Heart right ventricle (tissue), 16 donors: ENCODE measurements at regions not wholly inside any gene's neighbourhood (a gene's known extent, or its start where the extent isn't known, plus 50 kb on each side); places are given as distances from the start of the nearest gene placed in this dataset.

Experiments
- ATAC-seq, 8 donors: fragments of 200-7000 bp; cut with Tn5 transposase; one replicate each; pipeline ENCODE4 v1.9.1; 2020; ENCODE audit warnings: mild to moderate bottlenecking in 8 of 8, moderate library complexity in 8 of 8, moderate number of reproducible peaks in 1 of 8
- DNase-seq, 2 donors: peaks; one replicate each; pipeline ENCODE4 v3.0.0-alpha.2; 2020
- H3K27ac ChIP-seq, 10 donors: fragments of 200-600 bp; sonication (generic) in 2 of 10; one replicate each; pipeline versions ENCODE4 v1.5.0 to v1.8.0; 2020 to 2022; ENCODE audit warnings: mild to moderate bottlenecking in 3 of 10
- H3K27me3 ChIP-seq, 7 donors: fragments of 200-600 bp; one replicate each; pipeline ENCODE4 v1.8.0; 2021 to 2022; ENCODE audit warnings: mild to moderate bottlenecking in 2 of 7
- H3K36me3 ChIP-seq, 9 donors: fragments of 200-600 bp; sonication (generic) in 1 of 9; one replicate each; pipeline versions ENCODE4 v1.5.0 to v1.8.0; 2020 to 2022; ENCODE audit warnings: mild to moderate bottlenecking in 2 of 9
- H3K4me1 ChIP-seq, 9 donors: fragments of 200-600 bp; sonication (generic) in 1 of 9; one replicate each; pipeline versions ENCODE4 v1.5.0 to v1.8.0; 2020 to 2022; ENCODE audit warnings: mild to moderate bottlenecking in 4 of 9
- H3K4me3 ChIP-seq, 10 donors: fragments of 200-600 bp; sonication (generic) in 2 of 10; one replicate each; pipeline versions ENCODE4 v1.5.0 to v1.8.0; 2020 to 2022; ENCODE audit warnings: mild to moderate bottlenecking in 7 of 10, moderate library complexity in 2 of 10
- H3K9me3 ChIP-seq, 11 donors: fragments of 200-600 bp in 10 of 11; sonication (generic) in 2 of 11; one replicate each; pipeline versions ENCODE4 v1.5.0 to v1.8.0; 2013 to 2022; ENCODE audit warnings: mild to moderate bottlenecking in 2 of 11, control low read depth in 1 of 11, moderate library complexity in 1 of 11
- CTCF ChIP-seq, 9 donors: fragments of 200-600 bp; sonication (generic) in 2 of 9; IDR thresholded peaks; one replicate each; pipeline versions ENCODE4 v1.5.0 to v1.8.0; 2021 to 2022; ENCODE audit warnings: antibody characterized with exemption in 9 of 9, mild to moderate bottlenecking in 5 of 9, moderate library complexity in 1 of 9
- WGBS, 2 donors: extraction: QIAGEN DNeasy Blood & Tissue Kit; methylation state at CpG; one replicate each; pipeline ENCODE4 v1.1.7; 2013; ENCODE audit warnings: inconsistent platforms in 1 of 2; 5-methylcytosine and 5-hydroxymethylcytosine counted together
- intact Hi-C, 10 donors: fragments of 100-400 bp; cut with DNase I; formaldehyde crosslinking; loops; one replicate each; pipeline versions ENCODE4 v1.11.1 to v1.14.2; 2022
- donor health status: Arrhythmogenic right ventricular cardiomyopathy.
- donor health status: ischemic (EF 13 %, LVEDD 7.1; RV severe dilation, severe dysfunction).
- donor health status: healthy with polysubstance abuse.
- donor health status: DM: no; HTN: yes; CAD: no.
- donor health status: DM: no; HTN: no; CAD: no.
- donor health status: ischemic (EF 25% LVEDD 6.9; RV normal size, moderate dysfunction).
- donor health status: ischemic (EF 25% LVEDD 5.7; RV mildly dilated, moderate dysfunction).
- donor health status: healthy.
- donor health status: DM: yes; HTN: yes; CAD: no.
- donor health status: Ischemic cardiomyopathy.
- donor health status: ischemic (EF 35%, LVEDD 5.7; RV mildly dilated, moderate dysfunction).
- donor health status: nonischemic (EF 11% LVEDD 7.7; RV severe dilation, severe dysfunction).
- donor health status: DM: yes; HTN: yes; CAD: no.
- donor health status: PGD.
- donor health status: ischemic (EF 29% LVEDD 5.4; RV normal size, mild dysfunction).
- donor health status: nonischemic (EF 23%, LVEDD 6.1; RV moderate dilation, normal function).

GRCh38 chrX:66328950-66329596 is 165.0 kb downstream of the HEPH start:
- no peak for TF ChIP-seq CTCF (IDR thresholded peaks at IDR 0.05)
- H3K36me3 ChIP-seq: no peaks in the 10 kb centered on the region
- H3K27me3 ChIP-seq: peaks cover 0 to 5% (median 0%) of the 10 kb centered on the region in 7 donors
- ATAC-seq (no peak), DNase-seq (no peak)
- H3K4me1 ChIP-seq: no peaks in the 10 kb centered on the region
- WGBS, 2 donors: 87 to 88% methylated on average over 17 to 25 of the region's 25 CpGs
- H3K27ac ChIP-seq: no peak overlapping the region
- H3K9me3 ChIP-seq: peaks cover 0 to 9% (median 0%) of the 10 kb centered on the region in 11 donors
- H3K4me3 ChIP-seq: no peak overlapping the region
- intact Hi-C loops: no loop called here

- DNase-seq (no peak), ATAC-seq (no peak)
- Histone ChIP-seq H3K36me3 (no peaks in the 10 kb centered on the region), H3K27me3 (no peaks in the 10 kb centered on the region), H3K4me1 (no peaks in the 10 kb centered on the region), H3K9me3 (peaks cover 0 to 16% (median 0%) of the 10 kb centered on the region in 11 donors), H3K4me3 (no peak overlapping the region), H3K27ac (no peak overlapping the region)
- no peak for TF ChIP-seq CTCF (IDR thresholded peaks at IDR 0.05)
- WGBS, 2 donors: 53 to 61% methylated on average over 3 of the region's 3 CpGs
- intact Hi-C loops: no loop called here
These were observed 196.8 kb downstream of the HEPH start for GRCh38 chrX:66360894-66361293.

GRCh38 chrX:66384722-66385121 is 220.7 kb downstream of the HEPH start:
- TF ChIP-seq CTCF (IDR thresholded peaks at IDR 0.05): no peak
- intact Hi-C loops: no loop called here
- Histone ChIP-seq H3K27ac (no peak overlapping the region), H3K4me3 (no peak overlapping the region), H3K36me3 (no peaks in the 10 kb centered on the region), H3K9me3 (peaks cover 0 to 5% (median 0%) of the 10 kb centered on the region in 11 donors), H3K27me3 (peaks cover 0 to 21% (median 0%) of the 10 kb centered on the region in 7 donors), H3K4me1 (no peaks in the 10 kb centered on the region)
- 97 to 100% methylated on average over 1 of the region's 1 CpG for WGBS, 2 donors
- ATAC-seq (no peak), DNase-seq (no peak)

- TF ChIP-seq CTCF (IDR thresholded peaks at IDR 0.05): no peak
These were observed 235.2 kb downstream of the HEPH start for GRCh38 chrX:66399273-66399672.

More at GRCh38 chrX:66399273-66399672, 235.2 kb downstream of the HEPH start:
- Histone ChIP-seq H3K4me1 (no peaks in the 10 kb centered on the region), H3K4me3 (no peak overlapping the region), H3K36me3 (no peaks in the 10 kb centered on the region), H3K9me3 (peaks cover 0 to 13% (median 0%) of the 10 kb centered on the region in 11 donors), H3K27me3 (peaks cover 0 to 7% (median 0%) of the 10 kb centered on the region in 7 donors), H3K27ac (no peak overlapping the region)
- DNase-seq (no peak), ATAC-seq (no peak)
- intact Hi-C loops: no loop called here
- WGBS, 2 donors: 57 to 68% methylated on average over 1 of the region's 1 CpG
